COR-L47 (cell line): ENCODE measurements at regions not wholly inside any gene's neighbourhood (a gene's known extent, or its start where the extent isn't known, plus 50 kb on each side); places are given as distances from the start of the nearest gene placed in this dataset.

Experiments
- DNase-seq: peaks from one replicate; lab custom pipeline; 2025; lab: John Stamatoyannopoulos, UW

DNA sequence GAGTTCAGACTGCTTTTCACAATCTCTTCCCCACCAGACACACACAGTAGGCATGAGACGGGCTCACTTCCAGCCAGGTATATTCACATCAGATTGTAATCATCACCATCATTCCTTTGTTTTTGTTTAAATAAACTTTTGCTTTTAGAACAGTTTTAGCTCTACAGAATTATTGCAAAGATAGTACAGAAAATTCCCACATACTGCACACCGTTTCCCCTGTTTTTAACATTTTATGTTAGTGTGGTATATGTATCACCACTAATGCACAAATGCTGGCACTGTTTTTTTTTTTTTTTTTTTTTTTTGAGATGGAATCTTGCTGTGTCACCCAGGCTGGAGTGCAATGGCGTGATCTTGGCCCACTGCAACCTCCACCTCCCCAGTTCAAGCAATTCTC lies 83.3 kb upstream of the ANO1 start:
- no peak for DNase-seq

DNA sequence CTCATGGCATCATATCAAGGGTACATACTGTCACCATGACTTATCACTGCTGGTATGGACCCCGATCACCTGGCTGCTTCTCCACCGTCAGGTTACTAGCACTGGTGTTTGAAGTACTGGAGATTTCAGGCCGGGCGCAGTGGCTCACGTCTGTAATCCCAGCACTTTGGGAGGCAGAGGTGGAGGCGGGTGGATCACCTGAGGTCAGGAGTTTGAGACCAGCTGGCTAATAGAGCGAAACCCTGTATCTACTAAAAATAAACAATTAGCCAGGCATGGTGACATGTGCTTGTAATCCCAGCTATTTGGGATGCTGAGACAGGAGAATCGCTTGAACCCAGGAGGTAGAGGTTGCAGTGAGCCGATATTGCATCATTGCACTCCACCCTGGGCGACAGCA lies 82.4 kb upstream of the ANO1 start:
- no peak for DNase-seq

DNA sequence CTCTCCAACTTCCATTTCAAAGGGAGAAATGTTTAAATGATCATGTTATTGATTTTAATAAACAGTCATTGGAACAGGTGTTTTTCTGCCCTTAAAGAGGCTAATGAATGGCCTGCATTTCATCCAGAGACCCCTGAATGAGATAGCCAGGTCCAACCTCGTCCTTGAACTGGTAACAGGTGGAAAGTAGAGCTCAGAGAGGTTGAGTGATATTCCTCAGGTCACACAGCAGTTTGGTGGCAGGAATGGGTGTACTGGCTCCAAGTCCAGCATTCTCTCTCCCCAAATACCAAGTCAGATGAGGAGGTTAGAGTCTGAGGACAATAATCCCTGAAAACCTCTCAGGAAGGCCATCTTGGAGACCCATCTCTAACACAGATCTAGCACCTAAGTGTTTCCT lies 81.7 kb upstream of the ANO1 start:
- DNase-seq: no peak

DNA sequence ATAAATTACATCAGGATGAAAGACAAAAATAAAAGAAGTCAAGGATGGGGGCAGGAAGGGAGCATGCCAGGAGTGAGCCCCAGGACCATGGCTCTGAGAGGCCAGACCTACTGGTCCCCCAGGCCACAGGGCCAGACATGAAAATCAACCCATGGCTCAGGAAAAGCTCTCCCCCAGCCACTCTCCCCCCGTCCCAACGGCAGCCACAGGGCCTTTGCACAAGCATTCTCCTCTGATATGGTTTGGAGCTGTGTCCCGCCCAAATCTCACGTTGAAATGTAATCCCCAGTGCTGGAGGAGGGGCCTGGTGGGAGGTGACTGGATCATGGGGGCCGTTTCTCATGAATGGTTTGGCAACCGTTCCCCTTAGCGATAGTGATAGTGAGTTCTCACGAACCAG lies 80.8 kb upstream of the ANO1 start:
- no peak for DNase-seq

DNA sequence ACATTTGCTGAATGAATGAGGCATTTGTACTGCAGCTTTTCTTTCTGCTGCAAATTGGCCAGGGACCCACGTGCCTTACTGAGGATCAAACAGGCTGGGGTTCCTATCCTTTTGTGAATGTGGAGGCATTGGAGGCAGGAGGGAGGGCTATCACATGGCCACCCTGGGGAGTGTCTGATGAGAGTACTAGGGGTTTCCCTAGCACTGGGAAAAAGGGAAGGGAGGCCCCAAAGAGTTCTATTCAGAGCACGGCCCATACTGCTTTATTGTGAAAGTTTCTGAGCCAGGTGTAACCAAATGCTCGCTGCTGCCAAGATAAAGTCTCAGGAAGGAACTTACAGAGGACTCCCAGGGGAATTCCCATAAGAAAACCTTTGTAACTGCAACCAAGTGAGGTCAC lies 78.4 kb upstream of the ANO1 start:
- DNase-seq: no peak

DNA sequence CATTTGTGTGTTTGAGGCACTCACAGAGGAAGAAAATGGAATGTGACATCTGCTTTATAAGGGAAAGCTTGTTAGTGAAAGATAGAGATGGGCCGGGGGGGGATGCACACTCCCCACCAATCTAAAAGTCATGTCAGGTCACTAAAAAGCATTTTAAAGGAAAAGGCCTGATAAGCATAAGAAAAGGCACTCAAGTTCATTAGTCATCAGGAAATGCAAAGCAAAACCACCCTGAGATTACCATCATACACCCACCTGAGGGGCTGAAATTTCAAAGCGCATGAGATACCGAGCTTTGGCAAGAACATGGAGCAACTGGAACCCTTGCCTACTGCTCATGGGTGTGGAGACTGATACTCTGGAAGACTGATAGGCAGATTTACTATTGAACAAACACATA lies 77.9 kb upstream of the ANO1 start:
- DNase-seq: no peak

DNA sequence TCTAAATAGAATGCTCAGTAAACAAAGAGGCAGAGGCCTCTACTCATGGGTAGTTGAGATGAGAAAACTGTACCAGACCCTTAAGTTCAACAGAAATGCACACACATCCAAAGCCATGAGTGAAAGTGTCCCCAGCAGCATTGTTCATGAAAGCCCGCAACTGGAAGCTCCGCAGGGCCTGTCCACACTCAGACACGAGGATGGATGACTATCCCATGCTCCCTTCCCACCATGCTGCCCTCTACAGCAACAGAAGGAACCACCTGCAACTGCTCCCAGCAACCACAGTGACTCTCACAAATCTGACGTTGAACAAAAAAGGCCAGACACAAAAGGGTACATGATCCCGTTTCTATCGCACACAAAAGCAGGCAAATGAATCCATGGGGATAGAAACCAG lies 76.9 kb upstream of the ANO1 start:
- no peak for DNase-seq

DNA sequence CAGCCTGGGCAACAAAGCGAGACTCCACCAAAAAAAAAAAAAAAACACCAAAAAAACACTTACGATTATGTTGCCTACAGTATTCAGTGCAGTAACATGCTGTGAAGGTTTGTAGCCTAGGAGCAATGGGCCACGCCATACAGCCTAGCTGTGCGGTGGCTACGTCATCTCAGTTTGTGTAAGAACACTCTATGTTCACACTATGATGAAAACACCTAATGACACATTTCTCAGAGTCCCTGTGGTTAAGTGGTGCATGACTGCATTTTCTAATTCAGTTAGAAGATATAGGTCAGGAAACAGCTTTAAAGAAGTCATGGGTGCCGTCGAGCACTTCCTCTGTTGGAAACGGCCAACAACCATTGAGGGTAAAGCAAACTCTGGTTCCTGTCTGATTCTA lies 75.7 kb upstream of the ANO1 start:
- DNase-seq: no peak

DNA sequence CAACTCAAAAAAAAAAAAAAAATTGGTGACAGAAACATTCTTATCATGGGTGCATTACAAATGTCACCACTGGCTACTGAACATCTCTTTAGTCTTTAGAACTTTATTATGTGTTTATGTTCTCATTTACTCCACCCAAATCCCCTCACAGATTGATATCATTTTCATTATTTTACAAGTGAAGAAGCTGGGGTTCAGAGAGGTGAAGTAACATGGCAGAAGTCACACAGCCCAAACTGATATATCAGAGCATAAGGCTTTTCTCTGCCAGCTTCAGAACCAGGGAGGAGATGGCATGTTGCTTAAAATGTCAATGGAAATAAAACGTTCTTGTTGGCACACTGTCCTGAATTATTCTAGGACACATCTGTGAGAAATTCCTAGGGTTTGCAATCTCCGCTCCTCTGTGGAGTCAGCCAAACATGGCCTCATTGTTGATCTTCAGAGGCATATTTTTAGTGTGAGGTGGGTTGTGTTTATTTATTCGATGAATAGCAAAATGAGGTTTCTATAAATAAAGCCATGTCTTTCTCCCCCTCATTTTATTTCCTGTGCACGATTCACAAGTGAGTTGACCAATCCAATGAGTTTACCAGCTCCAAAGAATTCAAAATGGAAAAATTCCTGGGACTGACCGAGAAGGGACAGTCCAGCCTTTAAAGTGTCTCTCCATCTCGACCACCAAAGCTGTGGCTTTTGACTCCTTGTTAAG lies 72.9 kb upstream of the ANO1 start:
- DNase-seq: no peak

DNA sequence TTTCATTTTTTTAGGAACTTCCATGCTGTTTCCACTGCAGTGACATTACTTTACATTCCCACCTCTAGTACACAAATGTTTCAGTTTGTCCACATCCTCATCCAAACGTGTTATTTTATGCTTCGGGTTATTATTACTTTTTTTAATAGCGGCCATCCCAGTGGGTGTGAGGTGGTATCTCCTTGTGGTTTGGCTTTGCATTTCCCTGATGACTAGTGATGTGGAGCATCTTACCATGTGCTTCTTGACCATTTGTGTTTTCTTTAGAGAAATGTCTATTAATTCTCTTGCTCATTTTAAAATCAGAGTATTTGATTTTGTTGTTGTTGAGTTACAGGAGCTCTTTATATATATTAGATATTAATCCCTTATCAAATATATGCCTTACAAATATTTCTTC lies 70.3 kb upstream of the ANO1 start:
- no peak for DNase-seq

DNA sequence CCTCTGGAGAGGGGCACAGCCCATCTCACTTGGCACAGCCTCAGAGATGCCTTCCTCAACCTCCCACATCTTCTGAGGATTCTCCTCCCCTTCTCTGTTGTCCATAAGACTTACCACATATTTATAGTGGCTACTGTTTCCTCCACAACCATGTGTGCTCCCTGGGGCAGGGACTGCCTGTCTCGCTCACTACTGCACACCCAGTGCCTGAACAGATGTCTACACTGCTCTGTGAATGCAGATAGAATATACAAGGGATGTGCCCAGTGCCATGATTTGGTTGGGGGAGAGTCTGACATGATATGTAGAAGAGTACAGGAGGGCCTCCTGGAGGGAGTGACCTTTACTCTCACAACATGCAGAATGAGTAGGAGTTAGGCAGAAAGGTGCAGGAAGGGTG lies 67.3 kb upstream of the ANO1 start:
- DNase-seq: no peak

DNA sequence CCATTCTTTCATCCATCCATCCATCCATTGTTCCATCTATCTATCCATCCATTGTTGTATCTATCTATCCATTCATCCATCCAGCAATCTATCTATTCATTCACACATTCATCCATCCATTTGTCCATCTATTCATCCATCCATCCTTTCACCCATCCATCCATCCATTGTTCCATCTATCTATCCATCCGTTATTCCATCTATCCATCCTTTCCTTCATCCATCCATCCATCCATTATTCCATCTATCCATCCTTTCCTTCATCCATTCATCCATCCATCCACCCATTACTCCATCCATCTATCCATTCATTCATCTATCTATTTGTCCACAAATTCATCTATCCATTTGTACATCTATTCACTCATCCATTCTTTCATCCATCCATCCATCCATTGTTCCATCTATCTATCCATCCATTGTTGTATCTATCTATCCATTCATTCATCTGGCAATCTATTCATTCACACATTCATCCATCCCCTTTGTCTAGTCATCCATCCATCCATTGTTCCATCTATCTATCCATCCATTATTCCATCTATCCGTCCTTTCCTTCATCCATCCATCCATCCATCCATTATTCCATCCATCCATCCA lies 65.9 kb upstream of the ANO1 start:
- DNase-seq: no peak

DNA sequence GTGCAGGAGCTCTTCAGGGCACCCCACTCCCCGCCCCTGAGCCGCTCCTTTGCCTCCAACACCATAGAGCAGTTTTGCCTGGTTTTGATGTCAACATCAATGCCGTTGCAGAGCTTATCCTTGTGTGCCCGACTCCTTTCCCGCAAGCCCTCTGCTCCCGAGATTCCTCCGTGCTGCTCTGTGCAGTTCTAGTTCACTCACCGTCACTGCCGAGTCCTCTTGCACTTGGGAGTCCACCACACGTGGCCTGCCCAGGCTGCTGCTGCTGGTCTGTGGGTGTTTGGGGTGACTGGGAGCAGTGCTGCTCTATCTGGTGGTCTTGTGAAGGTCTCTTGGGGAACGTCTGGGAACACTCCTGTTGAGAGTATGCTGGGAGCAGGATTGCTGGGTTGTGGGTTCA lies 63.8 kb upstream of the ANO1 start:
- DNase-seq: no peak

DNA sequence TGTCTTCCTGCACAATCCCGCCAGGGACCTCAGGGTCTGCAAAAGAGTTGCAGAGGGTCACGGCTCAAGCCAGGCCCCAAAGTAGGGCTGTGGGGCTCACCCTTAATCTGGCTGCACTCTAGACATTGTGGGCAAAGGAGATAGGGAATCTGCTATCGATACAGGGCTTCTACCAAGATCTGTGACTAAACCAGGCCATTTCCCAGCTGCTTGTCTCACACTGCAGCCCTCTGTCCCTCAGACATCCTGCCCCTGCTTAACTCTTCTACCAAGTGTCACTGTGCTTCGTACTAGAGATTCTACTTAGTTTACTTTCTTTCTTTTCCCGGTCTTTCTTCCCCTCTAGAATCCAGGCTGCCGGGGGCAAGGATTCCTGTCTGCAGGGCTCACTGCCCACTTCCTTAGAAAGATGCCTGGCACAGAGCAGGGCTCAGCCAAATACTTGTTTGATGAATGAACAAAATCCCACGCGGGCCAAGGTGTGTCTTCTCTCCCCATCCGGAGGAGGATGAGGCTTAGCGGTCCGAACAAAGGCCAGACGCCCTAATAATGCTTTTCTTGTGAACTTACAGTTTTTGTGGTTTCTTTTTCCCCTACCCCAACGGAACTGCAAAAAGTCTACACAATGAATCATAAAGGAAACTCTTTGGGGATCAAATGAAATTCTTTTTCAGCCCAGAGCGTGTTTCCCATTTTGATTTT lies 61.3 kb upstream of the ANO1 start:
- DNase-seq: no peak

DNA sequence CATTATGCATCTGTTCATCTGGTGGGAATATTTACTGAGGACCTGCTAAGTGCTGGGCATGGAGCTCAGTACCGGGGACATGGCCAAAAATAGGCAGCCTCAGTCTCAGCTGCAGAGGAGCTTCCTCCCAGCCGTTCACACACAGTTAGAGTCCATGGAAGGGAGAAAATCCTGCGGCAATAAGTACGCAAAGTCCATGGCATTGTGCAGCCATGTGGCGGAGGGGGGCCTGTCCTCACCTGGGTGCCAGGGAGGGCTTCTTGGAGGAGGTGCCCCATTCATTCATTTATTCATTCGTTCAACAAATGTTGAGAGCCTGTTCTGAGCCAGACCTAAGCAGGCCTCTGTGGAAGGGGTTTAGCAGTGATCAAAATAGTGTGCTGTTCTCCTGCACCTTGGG lies 59.3 kb upstream of the ANO1 start:
- no peak for DNase-seq

DNA sequence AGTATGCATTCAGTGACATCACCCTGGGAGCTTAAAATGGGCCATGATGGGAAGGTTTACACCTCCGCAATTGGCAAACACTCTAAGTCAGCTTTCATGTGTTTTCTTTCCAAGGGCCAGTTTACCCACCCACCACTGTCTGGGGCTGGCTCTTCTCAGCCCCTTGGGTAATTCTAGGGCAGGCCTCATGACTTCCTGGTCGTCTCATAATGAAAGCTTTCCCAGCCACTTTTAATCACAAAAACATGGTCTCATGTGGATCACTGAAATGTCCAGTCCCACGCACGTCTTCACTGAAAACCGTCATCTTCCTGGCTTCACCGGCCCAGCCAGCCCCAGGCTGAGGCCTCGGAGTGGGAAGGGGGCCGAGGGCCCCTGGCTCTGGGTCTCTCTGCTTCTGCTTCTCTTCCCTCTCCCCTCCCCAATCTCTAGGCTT lies 58.5 kb upstream of the ANO1 start:
- no peak for DNase-seq

DNA sequence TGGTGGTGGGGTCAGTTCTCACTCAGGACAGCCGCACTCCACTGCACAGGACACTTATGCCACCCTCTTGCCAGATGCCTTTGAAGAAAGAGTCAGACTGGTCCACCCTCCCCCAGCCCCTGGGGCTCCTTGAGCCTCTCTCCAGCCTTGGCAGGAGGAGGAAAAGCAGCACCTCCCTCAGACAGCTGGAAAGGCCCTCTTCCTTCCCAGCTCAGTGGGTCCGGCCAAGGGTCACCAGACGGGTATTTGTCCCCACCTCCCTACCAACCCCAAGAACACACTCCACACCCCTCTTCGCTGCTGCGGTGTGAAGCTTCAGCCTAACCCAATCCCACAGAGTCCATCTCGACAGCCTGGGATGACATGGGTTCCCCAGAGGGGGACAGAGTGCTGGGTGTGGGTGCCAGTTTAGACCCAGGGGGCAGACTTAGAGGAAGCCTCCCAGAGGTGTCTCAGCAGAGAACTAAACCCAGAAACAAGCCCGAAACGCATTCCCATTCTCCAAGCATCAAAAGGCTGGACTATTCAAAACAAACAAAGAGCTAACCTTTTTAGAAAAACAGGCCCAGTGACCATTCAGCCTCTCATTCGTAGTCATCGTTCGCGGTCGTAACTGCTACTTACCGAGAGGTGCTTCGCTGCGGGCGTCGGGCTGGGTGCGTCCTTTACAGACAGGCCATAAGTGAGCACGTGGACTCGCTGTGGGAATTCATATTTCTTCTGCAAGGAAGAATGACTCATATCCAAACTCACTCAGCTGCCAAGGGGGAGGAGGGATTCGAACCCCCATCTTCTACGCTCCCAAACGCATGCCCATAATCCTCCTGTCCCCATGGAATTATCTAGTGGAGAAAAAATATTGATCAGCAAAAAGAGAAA lies 57.5 kb upstream of the ANO1 start:
- no peak for DNase-seq

DNA sequence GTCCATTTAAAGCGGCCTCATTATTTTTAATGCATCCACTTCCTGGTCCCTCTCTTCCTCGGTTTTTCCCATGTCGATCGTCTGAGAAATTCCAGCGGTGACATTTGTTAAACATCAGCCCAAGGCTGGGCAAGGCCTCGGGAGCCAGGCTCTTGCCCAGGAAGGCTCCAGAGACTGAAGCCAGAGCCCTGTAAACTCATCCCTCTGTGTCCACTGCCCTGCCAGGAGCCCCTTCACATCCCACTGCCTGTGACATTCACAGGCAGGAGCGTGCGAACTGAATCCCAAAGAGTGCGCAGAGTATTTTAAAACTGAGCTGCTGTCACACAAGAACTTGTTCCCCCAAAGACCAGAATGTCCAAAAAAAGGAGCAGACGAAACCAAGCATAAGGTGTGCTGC lies 56.5 kb upstream of the ANO1 start:
- DNase-seq: no peak

DNA sequence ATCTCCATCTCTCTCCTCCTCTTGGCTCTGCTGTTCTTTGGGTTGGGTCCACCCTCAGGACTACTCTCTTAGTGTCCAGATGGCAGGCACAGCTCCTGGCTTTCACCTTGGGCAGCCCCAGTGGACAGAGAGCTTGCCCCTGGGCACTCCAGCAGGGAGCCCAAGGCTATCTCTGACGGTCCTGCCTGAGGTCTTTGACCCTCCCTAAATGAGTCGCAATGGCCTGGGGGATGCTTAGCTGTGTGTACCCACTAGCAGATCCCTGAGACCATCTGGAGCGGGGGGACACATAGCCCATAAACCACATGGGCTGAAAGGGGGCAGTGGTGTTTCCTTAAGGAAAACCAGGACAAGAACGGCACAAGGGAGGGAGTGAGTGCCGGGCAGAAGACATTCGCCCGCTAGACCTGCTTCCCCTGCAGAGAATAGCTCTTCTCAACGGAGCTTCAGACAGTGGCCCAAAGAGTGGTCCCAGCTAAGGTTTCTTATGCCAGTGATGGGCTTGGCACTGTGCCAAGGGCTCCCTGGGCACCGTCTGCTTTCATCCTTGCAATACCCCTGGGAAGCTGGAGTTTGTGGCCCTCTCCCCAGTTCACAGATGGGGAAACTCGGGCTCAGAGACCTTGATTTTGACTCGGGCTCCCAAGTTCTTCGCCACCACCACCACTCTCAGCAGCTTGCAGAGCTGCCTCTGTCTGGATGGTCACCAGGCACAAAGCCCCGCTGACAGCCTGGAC lies 53.9 kb upstream of the ANO1 start:
- DNase-seq: no peak

DNA sequence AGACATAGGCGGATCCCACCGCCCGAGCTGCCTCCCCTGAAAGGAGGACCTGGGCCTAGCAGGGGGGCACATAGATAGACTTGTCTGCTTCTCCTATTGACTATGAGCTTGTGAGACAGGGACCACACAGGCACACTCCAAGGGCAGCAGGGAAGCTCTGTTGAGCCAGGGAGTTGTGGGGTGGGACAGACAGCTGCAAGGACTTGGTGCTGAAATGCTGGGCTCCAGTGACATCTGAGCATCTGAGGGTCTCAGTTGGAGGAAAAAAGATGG lies 53.4 kb upstream of the ANO1 start:
- no peak for DNase-seq

DNA sequence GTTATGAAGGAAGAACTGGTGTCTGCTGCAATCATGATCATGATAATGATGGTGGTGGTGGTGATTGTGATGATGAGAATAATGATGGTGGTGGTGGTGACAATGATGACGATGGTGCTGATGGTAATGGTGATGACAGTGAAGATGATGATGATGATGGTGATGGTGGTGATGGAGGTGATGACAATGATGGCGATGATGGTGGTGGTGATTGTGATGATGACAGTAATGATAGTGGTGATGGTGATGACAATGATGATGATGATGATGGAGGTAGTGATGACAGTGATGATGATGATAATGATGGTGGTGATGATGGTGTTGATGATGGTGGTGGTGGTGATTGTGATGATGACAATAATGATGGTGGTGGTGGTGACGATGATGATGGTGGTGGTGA lies 52.8 kb upstream of the ANO1 start:
- no peak for DNase-seq

DNA sequence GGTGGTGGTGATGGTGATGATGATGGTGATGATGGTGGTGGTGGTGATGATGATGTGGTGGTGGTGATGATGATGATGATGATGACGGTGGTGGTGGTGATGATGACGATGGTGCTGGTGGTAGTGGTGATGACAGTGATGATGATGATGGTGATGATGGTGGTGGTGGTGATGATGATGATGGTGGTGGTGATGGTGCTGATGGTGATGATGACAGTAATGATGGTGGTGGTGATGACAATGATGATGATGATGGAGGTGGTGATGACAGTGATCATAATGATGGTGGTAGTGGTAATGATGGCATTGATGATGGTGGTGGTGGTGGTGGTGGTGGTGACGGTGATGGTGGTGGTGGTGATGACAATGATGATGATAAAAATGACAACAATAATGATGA lies 52.1 kb upstream of the ANO1 start:
- DNase-seq: no peak
